HS-27A (cell line): ENCODE measurements at regions not wholly inside any gene's neighbourhood (a gene's known extent, or its start where the extent isn't known, plus 50 kb on each side); places are given as distances from the start of the nearest gene placed in this dataset.

Source experiments
- DNase-seq: peaks from one replicate; pipeline ENCODE4 v3.0.0-alpha.2; 2012; ENCODE audit warnings: low read depth, missing footprints

GRCh38 chr12:124504273-124505000 is 63.0 kb downstream of the NCOR2 start:
- DNase-seq, result no peak

- no peak for DNase-seq
Measured at GRCh38 chr12:124503305-124503704, 64.1 kb downstream of the NCOR2 start.

- no peak for DNase-seq
Measured at GRCh38 chr12:124502379-124502778, 65.0 kb downstream of the NCOR2 start.

- DNase-seq, result no peak
Measured at GRCh38 chr12:124501827-124502226, 65.6 kb downstream of the NCOR2 start.

- DNase-seq, result no peak
Measured at GRCh38 chr12:124501112-124501561, 66.3 kb downstream of the NCOR2 start.

GRCh38 chr12:124499898-124500244 is 67.5 kb downstream of the NCOR2 start:
- no peak for DNase-seq

GRCh38 chr12:124499190-124499753 is 68.1 kb downstream of the NCOR2 start:
- DNase-seq, result no peak

GRCh38 chr12:124498275-124499189 is 68.9 kb downstream of the NCOR2 start:
- no peak for DNase-seq

- DNase-seq, result no peak
Measured at GRCh38 chr12:124497658-124498057, 69.8 kb downstream of the NCOR2 start.

GRCh38 chr12:124497039-124497438 is 70.4 kb downstream of the NCOR2 start:
- no peak for DNase-seq

- no peak for DNase-seq
Measured at GRCh38 chr12:124496584-124496983, 70.8 kb downstream of the NCOR2 start.

GRCh38 chr12:124495194-124495983 is 72.0 kb downstream of the NCOR2 start:
- DNase-seq, result no peak

GRCh38 chr12:124494751-124495129 is 72.7 kb downstream of the NCOR2 start:
- DNase-seq, result no peak

- DNase-seq, result no peak
Measured at GRCh38 chr12:124493809-124494750, 73.3 kb downstream of the NCOR2 start.

- DNase-seq, result no peak
Measured at GRCh38 chr12:124492879-124493808, 74.3 kb downstream of the NCOR2 start.

- DNase-seq, result no peak
Measured at GRCh38 chr12:124491856-124492420, 75.5 kb downstream of the NCOR2 start.

- no peak for DNase-seq
Measured at GRCh38 chr12:124491310-124491709, 76.1 kb downstream of the NCOR2 start.

- no peak for DNase-seq
Measured at GRCh38 chr12:124490584-124491305, 76.7 kb downstream of the NCOR2 start.
